ENCODE measurements at regions not wholly inside any gene's neighbourhood (a gene's known extent, or its start where the extent isn't known, plus 50 kb on each side); places are given as distances from the start of the nearest gene placed in this dataset.

DNA sequence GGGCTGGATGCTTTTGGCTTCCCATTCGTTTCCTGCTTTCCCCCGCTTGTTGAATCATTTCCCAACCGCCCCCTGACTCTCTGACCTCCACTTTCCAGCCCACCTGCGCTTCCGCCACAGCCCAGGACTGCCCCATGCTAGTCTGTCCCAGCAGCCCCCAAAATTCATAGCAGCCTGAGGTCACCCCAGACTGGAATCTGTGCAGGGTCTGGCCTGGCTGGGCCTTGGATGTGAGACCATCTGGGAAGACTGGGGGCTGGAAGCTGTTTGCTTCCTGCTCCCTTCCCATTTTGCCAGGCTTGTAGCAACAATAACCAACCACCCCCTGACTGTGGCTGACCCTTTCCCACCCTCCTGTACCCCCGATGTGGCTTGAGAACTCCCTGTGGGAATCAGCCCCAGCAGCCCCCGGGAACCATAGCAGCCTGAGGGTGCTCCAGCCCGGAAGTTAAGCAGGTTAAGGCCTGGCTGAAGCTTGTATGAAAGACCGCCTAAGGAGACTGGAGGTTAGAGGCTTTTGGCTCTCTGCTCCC, 2290.8 kb downstream of the TP53TG3F start:
- no peaks in the 10 kb centered on the region for H3K9me3 ChIP-seq (ENCODE audit: control insufficient read depth, low read depth, low read length)
- FAIRE-seq: no peak
- TF ChIP-seq, protein P1, sequence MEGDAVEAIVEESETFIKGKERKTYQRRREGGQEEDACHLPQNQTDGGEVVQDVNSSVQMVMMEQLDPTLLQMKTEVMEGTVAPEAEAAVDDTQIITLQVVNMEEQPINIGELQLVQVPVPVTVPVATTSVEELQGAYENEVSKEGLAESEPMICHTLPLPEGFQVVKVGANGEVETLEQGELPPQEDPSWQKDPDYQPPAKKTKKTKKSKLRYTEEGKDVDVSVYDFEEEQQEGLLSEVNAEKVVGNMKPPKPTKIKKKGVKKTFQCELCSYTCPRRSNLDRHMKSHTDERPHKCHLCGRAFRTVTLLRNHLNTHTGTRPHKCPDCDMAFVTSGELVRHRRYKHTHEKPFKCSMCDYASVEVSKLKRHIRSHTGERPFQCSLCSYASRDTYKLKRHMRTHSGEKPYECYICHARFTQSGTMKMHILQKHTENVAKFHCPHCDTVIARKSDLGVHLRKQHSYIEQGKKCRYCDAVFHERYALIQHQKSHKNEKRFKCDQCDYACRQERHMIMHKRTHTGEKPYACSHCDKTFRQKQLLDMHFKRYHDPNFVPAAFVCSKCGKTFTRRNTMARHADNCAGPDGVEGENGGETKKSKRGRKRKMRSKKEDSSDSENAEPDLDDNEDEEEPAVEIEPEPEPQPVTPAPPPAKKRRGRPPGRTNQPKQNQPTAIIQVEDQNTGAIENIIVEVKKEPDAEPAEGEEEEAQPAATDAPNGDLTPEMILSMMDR (optimal IDR thresholded peaks at IDR 0.05 in 1 of 3, IDR thresholded peaks at IDR 0.05 in 1 of 3, conservative IDR thresholded peaks at IDR 0.05 in 1 of 3; ENCODE audit: extremely low read depth in 1 of 3, insufficient read depth in 2 of 3, low read length in 3 of 3): no peak
- TF ChIP-seq EZH2 (IDR thresholded peaks at IDR 0.05; ENCODE audit: low read length): no peak
- DNase-seq (ENCODE audit: low read depth, low spot score): no peak
- H4K20me1 ChIP-seq (ENCODE audit: control insufficient read depth, extremely low read depth, insufficient read depth, low read length): no peaks in the 10 kb centered on the region
- H3K79me2 ChIP-seq (ENCODE audit: control insufficient read depth, insufficient read depth, low read length): no peaks in the 10 kb centered on the region
- peaks cover 12% of the 10 kb centered on the region for H3K4me1 ChIP-seq (ENCODE audit: control insufficient read depth, extremely low read depth, insufficient read depth, low read length)
- no peaks in the 10 kb centered on the region for H3K36me3 ChIP-seq (ENCODE audit: control insufficient read depth in 2 of 2, extremely low read depth in 1 of 2, insufficient read depth in 2 of 2, low read length in 2 of 2)
- no peaks in the 10 kb centered on the region for H3K27me3 ChIP-seq (ENCODE audit: control insufficient read depth, extremely low read depth, insufficient read depth, low read length)
- dilution Hi-C loops (cut with MboI; ENCODE audit: extremely low pct_ligation_motif_present, low sequenced_read_pairs): no loop called here
- H3K27ac ChIP-seq (ENCODE audit: control insufficient read depth, insufficient read depth, low read length): no peak overlapping the region
- no peak overlapping the region for H3K9ac ChIP-seq (ENCODE audit: control insufficient read depth, extremely low read depth, insufficient read depth, low read length)
- H3K4me3 ChIP-seq (ENCODE audit: control insufficient read depth in 2 of 3, extremely low read depth in 1 of 3, insufficient read depth in 2 of 3, low read depth in 1 of 3, low read length in 3 of 3): no peak overlapping the region
- no peak overlapping the region for H2AFZ ChIP-seq (ENCODE audit: control insufficient read depth, low read length)
- no peaks in the 10 kb centered on the region for H3K9me1 ChIP-seq (ENCODE audit: control insufficient read depth, extremely low read depth, insufficient read depth, low read length)
- H3K4me2 ChIP-seq (ENCODE audit: control insufficient read depth, extremely low read depth, insufficient read depth, low read depth, low read length): no peak overlapping the region

DNA sequence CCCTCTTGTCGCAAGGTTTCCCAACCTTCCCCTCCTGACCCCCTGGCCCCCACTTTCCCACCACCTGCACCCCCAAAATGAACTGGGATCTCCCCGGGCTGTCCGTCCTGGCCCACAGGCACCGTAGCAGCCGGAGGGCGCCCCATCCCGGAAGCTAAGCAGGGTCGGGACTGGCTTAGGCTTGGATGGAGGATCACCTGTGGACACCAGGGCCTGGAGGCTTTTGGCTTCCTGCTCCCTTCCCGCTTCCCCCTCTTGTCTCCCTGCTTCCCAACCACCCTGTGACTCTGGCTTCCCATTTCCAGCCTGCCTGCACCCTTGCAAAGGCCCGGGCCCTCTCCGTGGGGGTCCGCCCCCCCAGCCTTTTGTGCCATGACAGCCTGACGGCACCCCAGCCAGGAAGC, 2291.3 kb downstream of the TP53TG3F start:
- H3K4me2 ChIP-seq (ENCODE audit: control insufficient read depth, extremely low read depth, insufficient read depth, low read depth, low read length): no peak overlapping the region
- no peak overlapping the region for H3K4me3 ChIP-seq (ENCODE audit: control insufficient read depth in 2 of 3, extremely low read depth in 1 of 3, insufficient read depth in 2 of 3, low read depth in 1 of 3, low read length in 3 of 3)
- H3K36me3 ChIP-seq (ENCODE audit: control insufficient read depth in 2 of 2, extremely low read depth in 1 of 2, insufficient read depth in 2 of 2, low read length in 2 of 2): no peaks in the 10 kb centered on the region
- H2AFZ ChIP-seq (ENCODE audit: control insufficient read depth, low read length): no peak overlapping the region
- peaks cover 7% of the 10 kb centered on the region for H3K4me1 ChIP-seq (ENCODE audit: control insufficient read depth, extremely low read depth, insufficient read depth, low read length)
- H3K9me1 ChIP-seq (ENCODE audit: control insufficient read depth, extremely low read depth, insufficient read depth, low read length): no peaks in the 10 kb centered on the region
- DNase-seq (ENCODE audit: low read depth, low spot score) (no peak), FAIRE-seq (no peak)
- dilution Hi-C loops (cut with MboI; ENCODE audit: extremely low pct_ligation_motif_present, low sequenced_read_pairs): no loop called here
- no peak for TF ChIP-seq EZH2 (IDR thresholded peaks at IDR 0.05; ENCODE audit: low read length)
- TF ChIP-seq, protein P1 (optimal IDR thresholded peaks at IDR 0.05 in 1 of 3, IDR thresholded peaks at IDR 0.05 in 1 of 3, conservative IDR thresholded peaks at IDR 0.05 in 1 of 3; ENCODE audit: extremely low read depth in 1 of 3, insufficient read depth in 2 of 3, low read length in 3 of 3): no peak
- H3K9me3 ChIP-seq (ENCODE audit: control insufficient read depth, low read depth, low read length): no peaks in the 10 kb centered on the region
- no peak overlapping the region for H3K27ac ChIP-seq (ENCODE audit: control insufficient read depth, insufficient read depth, low read length)
- H3K27me3 ChIP-seq (ENCODE audit: control insufficient read depth, extremely low read depth, insufficient read depth, low read length): no peaks in the 10 kb centered on the region
- H3K9ac ChIP-seq (ENCODE audit: control insufficient read depth, extremely low read depth, insufficient read depth, low read length): no peak overlapping the region
- no peaks in the 10 kb centered on the region for H4K20me1 ChIP-seq (ENCODE audit: control insufficient read depth, extremely low read depth, insufficient read depth, low read length)
- no peaks in the 10 kb centered on the region for H3K79me2 ChIP-seq (ENCODE audit: control insufficient read depth, insufficient read depth, low read length)

All from keratinocyte (primary cell).